ENCODE measurements at regions not wholly inside any gene's neighbourhood (a gene's known extent, or its start where the extent isn't known, plus 50 kb on each side); places are given as distances from the start of the nearest gene placed in this dataset.

GRCh38 chrX:109859651-109860050, 126.6 kb upstream of the ACSL4 start:
- Histone ChIP-seq H3K36me3 (ENCODE audit: low read depth) (no peaks in the 10 kb centered on the region), H3F3A (ENCODE audit: insufficient read depth, low read depth) (peaks cover 3% of the 10 kb centered on the region; the same call in 1 of the 2 replicates), H3K4me3 (no peak overlapping the region), H3K4me1 (replicated peaks; ENCODE audit: insufficient read depth) (peaks cover 16% of the 10 kb centered on the region; the same call in 1 of the 2 replicates), H3K9me2 (ENCODE audit: insufficient read depth) (no peaks in the 10 kb centered on the region), H3K4me2 (no peak overlapping the region), H3K9me3 (ENCODE audit: insufficient read depth, low read depth) (no peaks in the 10 kb centered on the region), H3K79me2 (ENCODE audit: low read depth) (no peaks in the 10 kb centered on the region), H4K20me1 (ENCODE audit: insufficient read depth) (no peaks in the 10 kb centered on the region), H3K27me3 (ENCODE audit: insufficient read depth, low read depth) (no peaks in the 10 kb centered on the region), H3K27ac (no peak overlapping the region), H2AFZ (no peak overlapping the region)
- no peak for TF ChIP-seq CTCF (conservative IDR thresholded peaks at IDR 0.05)
- no peak for TF ChIP-seq EZH2 (IDR thresholded peaks at IDR 0.05; ENCODE audit: low read depth)
- no peak for DNase-seq
- ChIA-PET POLR2A (ENCODE audit: unreplicated experiment) (no interaction called here), CTCF (no interaction called here)
- intact Hi-C loops (cut with micrococcal nuclease; ENCODE audit: unreplicated experiment), result no loop called here
- no TSS peak for BruUV-seq (replicated peaks)

GRCh38 chrX:109862433-109862832, 129.4 kb upstream of the ACSL4 start:
- H3K36me3 ChIP-seq (ENCODE audit: low read depth), result no peaks in the 10 kb centered on the region
- H3K4me1 ChIP-seq (replicated peaks; ENCODE audit: insufficient read depth), result 0 out of 2 replicates have a peak, but pooled peaks cover 10% of the 10 kb centered on the region
- POLR2A ChIA-PET (ENCODE audit: unreplicated experiment), result interaction anchor here (0.6 kb wide), 3 partner anchors 41 to 219 kb away, joined by 3 to 19 read pairs (median 5); no protein-coding TSS in a partner anchor
- peaks cover 3% of the 10 kb centered on the region; the same call in 1 of the 2 replicates for H3F3A ChIP-seq (ENCODE audit: insufficient read depth, low read depth)
- no peak overlapping the region for H3K4me3 ChIP-seq
- H3K9me3 ChIP-seq (ENCODE audit: insufficient read depth, low read depth), result no peaks in the 10 kb centered on the region
- H3K79me2 ChIP-seq (ENCODE audit: low read depth), result no peaks in the 10 kb centered on the region
- H2AFZ ChIP-seq, result no peak overlapping the region
- peak; percentile 41 to 57 for DNase-seq
- CTCF ChIA-PET, result interaction anchor here (0.6 to 0.8 kb wide), 2 partner anchors 151 to 153 kb away, joined by 3 read pairs; no protein-coding TSS in a partner anchor
- TF ChIP-seq EZH2 (IDR thresholded peaks at IDR 0.05; ENCODE audit: low read depth) (no peak), CTCF (conservative IDR thresholded peaks at IDR 0.05) (no peak)
- no TSS peak for BruUV-seq (replicated peaks)
- intact Hi-C loops (cut with micrococcal nuclease; ENCODE audit: unreplicated experiment), result loop anchor here (2.0 kb wide), 1 partner anchor 24 kb away; no protein-coding TSS in a partner anchor
- no peaks in the 10 kb centered on the region for H4K20me1 ChIP-seq (ENCODE audit: insufficient read depth)
- H3K4me2 ChIP-seq, result no peak overlapping the region
- H3K27ac ChIP-seq, result no peak overlapping the region
- no peaks in the 10 kb centered on the region for H3K9me2 ChIP-seq (ENCODE audit: insufficient read depth)
- H3K27me3 ChIP-seq (ENCODE audit: insufficient read depth, low read depth), result no peaks in the 10 kb centered on the region

GRCh38 chrX:109863811-109864210, 130.8 kb upstream of the ACSL4 start:
- H2AFZ ChIP-seq, result no peak overlapping the region
- no peaks in the 10 kb centered on the region for H3K27me3 ChIP-seq (ENCODE audit: insufficient read depth, low read depth)
- H3K9me2 ChIP-seq (ENCODE audit: insufficient read depth), result no peaks in the 10 kb centered on the region
- 0 out of 2 replicates have a peak, but pooled peaks cover 10% of the 10 kb centered on the region for H3K4me1 ChIP-seq (replicated peaks; ENCODE audit: insufficient read depth)
- ChIA-PET CTCF (no interaction called here), POLR2A (ENCODE audit: unreplicated experiment) (no interaction called here)
- H3K4me2 ChIP-seq, result no peak overlapping the region
- H3K9me3 ChIP-seq (ENCODE audit: insufficient read depth, low read depth), result no peaks in the 10 kb centered on the region
- intact Hi-C loops (cut with micrococcal nuclease; ENCODE audit: unreplicated experiment), result loop anchor here (2.0 kb wide), 1 partner anchor 23 kb away; no protein-coding TSS in a partner anchor
- H3K27ac ChIP-seq, result no peak overlapping the region
- H3K36me3 ChIP-seq (ENCODE audit: low read depth), result no peaks in the 10 kb centered on the region
- no peak for DNase-seq
- H3F3A ChIP-seq (ENCODE audit: insufficient read depth, low read depth), result peaks cover 3% of the 10 kb centered on the region; the same call in 1 of the 2 replicates
- H3K79me2 ChIP-seq (ENCODE audit: low read depth), result no peaks in the 10 kb centered on the region
- H4K20me1 ChIP-seq (ENCODE audit: insufficient read depth), result no peaks in the 10 kb centered on the region
- BruUV-seq (replicated peaks), result no TSS peak
- no peak for TF ChIP-seq CTCF (conservative IDR thresholded peaks at IDR 0.05)
- no peak for TF ChIP-seq EZH2 (IDR thresholded peaks at IDR 0.05; ENCODE audit: low read depth)
- no peak overlapping the region for H3K4me3 ChIP-seq
